NT2/D1 (cell line): ENCODE measurements at regions not wholly inside any gene's neighbourhood (a gene's known extent, or its start where the extent isn't known, plus 50 kb on each side); places are given as distances from the start of the nearest gene placed in this dataset.

Experiments used
- SUZ12 ChIP-seq: IDR thresholded peaks from 2 replicates; pipeline ENCODE4 v1.6.1; 2011; ENCODE audit not compliant: insufficient read length, insufficient read depth; ENCODE audit errors: extremely low read depth
- YY1 ChIP-seq: IDR thresholded peaks from 2 replicates; pipeline ENCODE4 v1.6.1; 2011; ENCODE audit not compliant: insufficient read length, insufficient read depth
- ZNF274 ChIP-seq: IDR thresholded peaks from 2 replicates; pipeline ENCODE4 v1.6.1; 2011; ENCODE audit warnings: mild to moderate bottlenecking, low read depth, low read length

DNA sequence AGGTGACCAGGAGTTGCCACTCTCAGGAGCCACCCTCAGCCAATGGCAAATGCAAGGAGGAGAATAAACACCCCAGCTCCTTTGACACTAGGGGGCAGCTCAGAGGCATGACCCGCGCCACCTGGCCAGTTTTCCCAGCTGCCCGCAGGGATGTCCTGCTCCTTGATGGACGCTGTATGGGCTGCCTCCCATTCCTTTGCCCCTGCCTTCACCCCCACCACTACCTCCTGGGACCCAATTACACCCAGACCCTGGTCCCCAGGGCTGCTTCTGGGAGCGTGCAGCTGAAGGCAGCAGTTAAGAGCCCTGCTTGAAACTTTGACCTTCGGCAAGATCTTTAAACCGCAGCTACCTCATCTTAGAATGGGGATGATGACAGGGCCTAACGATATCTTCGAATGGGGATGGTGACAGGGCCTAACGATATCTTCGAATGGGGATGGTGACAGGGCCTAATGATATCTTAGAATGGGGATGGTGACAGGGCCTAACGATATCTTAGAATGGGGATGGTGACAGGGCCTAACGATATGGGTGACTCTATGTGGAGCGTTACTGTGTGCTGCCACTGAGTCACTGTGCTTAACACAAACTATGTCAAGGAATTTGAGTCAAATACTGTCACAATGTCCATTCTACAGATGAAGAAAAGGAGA is 163.0 kb upstream of the KAZN start:
- TF ChIP-seq ZNF274 (no peak), YY1 (no peak), SUZ12 (no peak)
